Epithelial cell of proximal tubule (primary cell): ENCODE measurements at regions not wholly inside any gene's neighbourhood (a gene's known extent, or its start where the extent isn't known, plus 50 kb on each side); places are given as distances from the start of the nearest gene placed in this dataset.

ENCODE experiments used
- DNase-seq: peaks from one replicate; pipeline ENCODE4 v3.0.0-alpha.2; 2011; ENCODE audit warnings: low read depth
- H3K4me3 ChIP-seq: 2 replicates; pipeline ENCODE4 v1.5.1; 2011; ENCODE audit warnings: low read depth, mild to moderate bottlenecking, low read length
- TF ChIP-seq, protein P1 (sequence below): conservative IDR thresholded peaks from 2 replicates; pipeline ENCODE4 v1.5.1; 2012; ENCODE audit warnings: low read depth, mild to moderate bottlenecking, low read length

DNA sequence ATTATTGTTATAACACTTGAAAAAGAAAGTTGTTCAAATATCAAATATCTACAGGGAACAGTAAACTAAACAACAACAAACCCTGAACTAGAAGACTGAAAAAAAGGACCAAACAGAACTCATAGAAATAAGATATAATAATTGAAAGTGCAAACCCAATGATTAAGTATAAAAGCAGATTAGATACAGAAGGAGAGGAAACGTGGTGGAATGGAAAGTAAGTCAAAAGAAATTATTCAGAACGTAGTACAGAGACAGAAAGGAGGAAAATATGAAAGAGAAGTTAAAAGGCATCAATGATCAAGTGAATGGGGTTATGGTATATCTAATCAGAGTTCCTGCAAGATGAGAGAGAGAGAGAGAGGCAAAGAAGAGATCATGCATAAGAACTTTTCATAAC, 174.2 kb upstream of the DACH1 start:
- DNase-seq = no peak
- no peak overlapping the region for H3K4me3 ChIP-seq
- TF ChIP-seq, protein P1, sequence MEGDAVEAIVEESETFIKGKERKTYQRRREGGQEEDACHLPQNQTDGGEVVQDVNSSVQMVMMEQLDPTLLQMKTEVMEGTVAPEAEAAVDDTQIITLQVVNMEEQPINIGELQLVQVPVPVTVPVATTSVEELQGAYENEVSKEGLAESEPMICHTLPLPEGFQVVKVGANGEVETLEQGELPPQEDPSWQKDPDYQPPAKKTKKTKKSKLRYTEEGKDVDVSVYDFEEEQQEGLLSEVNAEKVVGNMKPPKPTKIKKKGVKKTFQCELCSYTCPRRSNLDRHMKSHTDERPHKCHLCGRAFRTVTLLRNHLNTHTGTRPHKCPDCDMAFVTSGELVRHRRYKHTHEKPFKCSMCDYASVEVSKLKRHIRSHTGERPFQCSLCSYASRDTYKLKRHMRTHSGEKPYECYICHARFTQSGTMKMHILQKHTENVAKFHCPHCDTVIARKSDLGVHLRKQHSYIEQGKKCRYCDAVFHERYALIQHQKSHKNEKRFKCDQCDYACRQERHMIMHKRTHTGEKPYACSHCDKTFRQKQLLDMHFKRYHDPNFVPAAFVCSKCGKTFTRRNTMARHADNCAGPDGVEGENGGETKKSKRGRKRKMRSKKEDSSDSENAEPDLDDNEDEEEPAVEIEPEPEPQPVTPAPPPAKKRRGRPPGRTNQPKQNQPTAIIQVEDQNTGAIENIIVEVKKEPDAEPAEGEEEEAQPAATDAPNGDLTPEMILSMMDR = no peak

DNA sequence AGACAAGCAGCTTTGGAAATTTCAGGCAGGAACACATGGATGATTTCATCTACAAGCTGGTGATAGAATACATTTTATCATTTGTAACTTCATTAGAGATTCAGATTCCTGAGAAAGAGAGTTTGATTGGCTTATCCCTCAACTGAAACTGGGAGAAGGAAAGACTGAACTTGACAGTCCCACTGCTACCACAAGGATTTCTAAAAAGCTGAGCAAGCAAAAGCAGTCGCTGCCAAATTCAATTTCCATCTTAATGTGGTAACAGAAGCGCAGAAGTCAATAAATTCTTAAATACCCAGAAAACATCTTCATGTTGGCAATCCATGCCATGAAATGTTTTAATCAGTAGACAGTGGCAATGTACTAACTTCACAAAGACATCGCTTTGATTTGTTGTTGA, 172.1 kb upstream of the DACH1 start:
- TF ChIP-seq, protein P1 = no peak
- no peak for DNase-seq
- no peak overlapping the region for H3K4me3 ChIP-seq

DNA sequence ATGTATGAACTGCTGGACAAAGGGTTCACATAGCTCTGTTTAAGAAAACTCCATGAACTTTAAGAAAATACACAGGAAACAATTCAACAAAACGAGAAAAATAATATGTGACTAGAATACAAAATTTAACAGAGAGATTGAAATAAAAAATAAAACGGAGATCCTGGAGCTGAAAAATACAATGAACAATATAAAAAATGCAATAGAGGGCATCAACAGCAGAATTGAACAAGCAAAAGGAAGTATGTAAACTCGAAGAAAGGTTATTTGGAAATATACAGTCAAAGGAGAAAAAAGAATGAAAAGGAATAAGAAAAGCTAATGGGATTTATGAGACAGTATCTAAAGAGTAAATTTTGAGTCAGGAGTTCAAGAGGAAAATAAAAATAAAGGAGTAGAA, 163.0 kb upstream of the DACH1 start:
- TF ChIP-seq, protein P1 = no peak
- no peak overlapping the region for H3K4me3 ChIP-seq
- no peak for DNase-seq

DNA sequence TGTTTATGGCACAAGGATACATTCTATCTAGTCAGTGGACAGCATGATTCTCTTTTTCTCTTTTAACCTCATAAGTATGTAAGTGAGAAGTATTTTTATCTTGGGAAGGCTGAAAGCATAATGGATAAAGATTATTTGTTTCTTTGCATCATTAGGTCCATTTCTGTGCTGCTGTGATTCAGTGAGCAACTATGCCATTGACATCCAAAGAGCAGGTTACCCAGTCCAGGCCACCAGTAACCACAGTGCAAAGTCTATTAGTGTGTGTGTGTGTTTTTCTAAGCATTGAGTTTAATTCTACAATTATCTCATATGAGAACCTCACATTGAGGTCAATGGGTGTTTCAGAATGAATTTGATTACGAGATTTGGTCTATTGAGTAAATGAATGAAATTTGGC, 158.8 kb upstream of the DACH1 start:
- TF ChIP-seq, protein P1 = no peak
- peak; percentile 12 for DNase-seq
- no peak overlapping the region for H3K4me3 ChIP-seq

DNA sequence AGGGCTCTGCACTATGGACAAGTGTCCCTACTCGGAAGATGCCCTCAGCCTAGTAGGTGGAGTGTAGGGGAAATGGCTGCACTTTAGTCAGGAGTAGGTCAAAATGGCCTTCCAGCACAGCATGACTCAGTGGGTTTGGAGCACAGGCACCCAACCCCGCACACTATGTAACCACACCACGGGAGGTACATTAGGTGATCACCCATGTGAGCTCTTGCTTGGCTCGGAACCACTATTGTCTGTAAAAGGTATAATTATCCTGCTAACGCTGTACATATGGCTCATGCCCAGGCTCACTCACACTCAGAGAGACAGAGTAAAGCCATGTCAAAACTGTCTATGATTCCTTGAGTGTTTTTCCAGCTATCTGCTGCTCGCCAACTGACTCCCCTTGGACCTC, 156.9 kb upstream of the DACH1 start:
- TF ChIP-seq, protein P1 = no peak
- no peak overlapping the region for H3K4me3 ChIP-seq
- DNase-seq = no peak

DNA sequence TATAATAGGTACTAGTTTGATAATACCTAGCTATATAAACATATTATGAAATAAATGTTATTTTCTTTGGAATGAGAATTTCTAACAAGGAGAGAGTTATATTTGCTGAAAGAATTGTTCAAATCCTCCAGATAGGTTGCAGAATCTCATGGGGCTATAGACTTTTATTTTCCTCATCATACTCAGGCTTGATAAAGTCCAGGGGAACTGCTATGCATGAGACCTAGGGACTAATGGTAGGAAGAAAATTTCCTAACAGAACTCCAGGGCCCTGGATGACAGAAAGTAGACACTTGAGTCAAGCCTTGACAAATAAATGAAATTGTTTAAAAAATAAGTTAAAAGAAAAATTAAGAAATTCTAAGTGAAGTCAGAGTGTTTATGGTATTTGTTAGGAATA, 138.5 kb upstream of the DACH1 start:
- no peak overlapping the region for H3K4me3 ChIP-seq
- no peak for DNase-seq
- TF ChIP-seq, protein P1 = no peak

DNA sequence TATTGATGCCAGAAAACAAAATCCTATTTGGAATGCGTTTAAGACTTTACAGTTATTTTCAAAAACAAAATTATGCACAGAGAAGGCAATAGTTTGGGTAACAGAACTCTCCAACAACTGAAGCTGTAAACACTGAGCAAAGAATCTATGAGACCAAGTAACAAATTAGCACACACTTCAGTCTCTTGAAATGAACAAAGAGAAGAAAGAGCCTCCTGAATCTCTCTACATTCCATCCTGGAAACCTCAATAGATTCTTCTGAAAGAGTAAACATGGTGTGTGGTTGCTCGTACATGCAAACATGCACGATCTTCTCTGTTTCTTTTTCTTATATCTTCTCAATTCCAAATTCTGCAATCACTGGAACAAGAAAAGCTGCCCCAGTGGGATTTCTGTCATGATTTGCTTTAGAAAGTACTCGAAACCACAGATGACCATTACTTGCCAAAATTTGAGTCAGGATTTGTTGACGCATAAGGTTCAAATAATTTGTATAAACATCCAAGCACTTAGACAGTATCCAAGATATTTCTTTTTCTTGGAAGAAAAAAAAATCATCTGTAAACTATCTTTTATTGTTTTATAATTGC, 137.9 kb upstream of the DACH1 start:
- DNase-seq = no peak
- no peak overlapping the region for H3K4me3 ChIP-seq
- TF ChIP-seq, protein P1 = no peak
